KMS-11 (cell line): ENCODE measurements at regions not wholly inside any gene's neighbourhood (a gene's known extent, or its start where the extent isn't known, plus 50 kb on each side); places are given as distances from the start of the nearest gene placed in this dataset.

ENCODE experiments used
- H2AFZ ChIP-seq: fragments of 200-600 bp; sonication (generic); 2 replicates; pipeline ENCODE4 v1.6.1; 2016; ENCODE audit warnings: antibody characterized with exemption, mixed run types, low read depth
- H3K27ac ChIP-seq: fragments of 200-600 bp; sonication (generic); 2 replicates; pipeline ENCODE4 v1.6.1; 2016; ENCODE audit warnings: mild to moderate bottlenecking, mixed run types
- H3K27me3 ChIP-seq: fragments of 200-600 bp; sonication (generic); 2 replicates; pipeline ENCODE4 v1.6.1; 2017; ENCODE audit warnings: mild to moderate bottlenecking, low read depth, mixed run types, moderate library complexity; ENCODE audit not compliant: insufficient read depth
- H3K36me3 ChIP-seq: fragments of 200-600 bp; sonication (generic); 2 replicates; pipeline ENCODE4 v1.6.1; 2017; ENCODE audit warnings: mild to moderate bottlenecking, mixed run types; ENCODE audit not compliant: insufficient read depth
- H3K4me1 ChIP-seq: fragments of 200-600 bp; sonication (generic); 2 replicates; pipeline ENCODE4 v1.6.1; 2016; ENCODE audit warnings: mild to moderate bottlenecking, low read depth, mixed run types; ENCODE audit not compliant: poor library complexity, severe bottlenecking
- H3K4me2 ChIP-seq: fragments of 200-600 bp; sonication (generic); 2 replicates; pipeline ENCODE4 v1.7.0; 2016; ENCODE audit warnings: mild to moderate bottlenecking, mixed run types
- H3K4me3 ChIP-seq: fragments of 200-600 bp; sonication (generic); IDR thresholded peaks from 2 replicates; pipeline ENCODE4 v1.6.1; 2017; ENCODE audit warnings: low read depth, low read length, mixed read lengths; ENCODE audit not compliant: insufficient read depth
- H3K79me2 ChIP-seq: fragments of 200-600 bp; sonication (generic); 2 replicates; pipeline ENCODE4 v1.6.1; 2016; ENCODE audit warnings: low read depth, mixed run types; ENCODE audit not compliant: insufficient read depth
- H3K9ac ChIP-seq: fragments of 200-600 bp; sonication (generic); 2 replicates; pipeline ENCODE4 v1.6.1; 2016; ENCODE audit warnings: mild to moderate bottlenecking, mixed run types
- H4K20me1 ChIP-seq: fragments of 200-600 bp; sonication (generic); 2 replicates; pipeline ENCODE4 v1.6.1; 2016; ENCODE audit warnings: mild to moderate bottlenecking, mixed run types; ENCODE audit not compliant: insufficient read depth
- CTCF ChIP-seq: fragments of 200-600 bp; sonication (generic); conservative IDR thresholded peaks from 2 replicates; pipeline ENCODE4 v1.6.1; 2017; ENCODE audit warnings: low read depth, mild to moderate bottlenecking, antibody characterized with exemption, low read length, moderate library complexity, mixed read lengths

DNA sequence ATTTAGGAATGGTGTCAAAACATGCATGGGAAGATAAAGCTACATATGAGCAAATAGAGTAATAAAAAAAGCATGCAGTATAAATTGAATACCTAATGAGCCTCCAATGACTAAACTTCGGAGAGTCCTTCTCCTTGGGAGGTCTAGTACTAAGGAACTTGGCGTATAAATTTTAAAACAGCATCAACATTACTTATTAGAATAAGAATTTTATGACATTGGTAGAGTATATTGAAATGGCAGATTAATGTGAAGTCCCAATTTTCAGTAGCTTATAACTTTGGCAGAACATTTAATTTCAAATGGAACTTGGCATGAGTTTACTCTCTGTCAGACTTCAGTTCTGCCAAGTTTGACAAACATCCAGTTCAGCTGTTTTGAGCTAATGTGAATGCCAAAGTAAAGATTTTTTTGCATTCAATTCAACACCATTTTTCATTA lies 104.7 kb upstream of the RGS18 start:
- Histone ChIP-seq H3K4me1 (peaks cover 14% of the 10 kb centered on the region), H3K27ac (no peak overlapping the region), H3K27me3 (no peaks in the 10 kb centered on the region), H3K9ac (no peak overlapping the region), H3K4me2 (no peak overlapping the region), H4K20me1 (no peaks in the 10 kb centered on the region), H3K36me3 (no peaks in the 10 kb centered on the region; the same call in 1 of the 2 replicates), H3K4me3 (no peak overlapping the region), H2AFZ (no peak overlapping the region), H3K79me2 (no peaks in the 10 kb centered on the region)
- no peak for TF ChIP-seq CTCF

DNA sequence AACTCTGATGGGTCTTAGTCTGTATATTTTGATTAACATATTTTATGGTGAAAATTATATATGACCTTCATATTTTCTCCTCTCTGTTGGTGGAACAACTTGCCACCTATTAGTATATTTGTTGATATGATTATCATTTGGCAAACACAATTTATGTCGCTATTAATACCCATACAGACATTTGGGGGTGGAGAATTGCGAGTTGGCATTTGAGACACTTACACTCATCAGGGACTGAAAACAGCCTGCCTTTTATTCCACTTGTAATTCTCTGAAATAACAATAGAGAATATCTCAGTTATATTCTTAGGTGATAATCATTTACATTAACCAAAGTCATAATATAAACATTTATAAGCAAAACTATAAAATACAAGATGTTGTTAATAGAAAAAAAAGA lies 100.5 kb upstream of the RGS18 start:
- Histone ChIP-seq H4K20me1 (no peaks in the 10 kb centered on the region), H3K27ac (no peak overlapping the region), H2AFZ (no peak overlapping the region), H3K4me2 (no peak overlapping the region), H3K27me3 (no peaks in the 10 kb centered on the region), H3K4me3 (no peak overlapping the region), H3K79me2 (no peaks in the 10 kb centered on the region), H3K36me3 (no peaks in the 10 kb centered on the region; the same call in 1 of the 2 replicates), H3K9ac (no peak overlapping the region), H3K4me1 (no peaks in the 10 kb centered on the region)
- no peak for TF ChIP-seq CTCF

DNA sequence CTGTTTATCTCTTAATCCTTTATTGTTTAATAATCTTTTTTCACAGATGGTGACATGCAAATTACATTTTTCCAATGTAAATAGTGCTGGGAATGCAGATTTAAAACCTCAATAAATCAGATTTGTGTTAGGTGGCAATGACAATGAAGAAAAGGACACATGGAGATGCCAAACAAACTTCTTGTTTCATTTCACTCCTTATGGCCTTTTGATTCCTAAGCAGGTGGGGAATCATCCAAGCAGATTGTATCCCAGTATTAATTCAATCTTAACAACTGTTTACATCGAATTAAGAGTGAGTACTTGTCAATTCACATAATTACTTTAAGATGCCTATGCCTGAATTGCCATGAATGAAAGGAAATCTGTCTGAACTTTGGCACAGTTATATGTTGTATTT lies 98.9 kb upstream of the RGS18 start:
- Histone ChIP-seq H3K9ac (no peak overlapping the region), H3K4me1 (no peaks in the 10 kb centered on the region), H3K27ac (no peak overlapping the region), H2AFZ (no peak overlapping the region), H4K20me1 (no peaks in the 10 kb centered on the region), H3K4me3 (no peak overlapping the region), H3K36me3 (no peaks in the 10 kb centered on the region; the same call in 1 of the 2 replicates), H3K79me2 (no peaks in the 10 kb centered on the region), H3K27me3 (no peaks in the 10 kb centered on the region), H3K4me2 (no peak overlapping the region)
- TF ChIP-seq CTCF = no peak

- Histone ChIP-seq H3K4me3 (no peak overlapping the region), H3K27me3 (no peaks in the 10 kb centered on the region), H4K20me1 (no peaks in the 10 kb centered on the region), H2AFZ (no peak overlapping the region), H3K4me1 (no peaks in the 10 kb centered on the region), H3K27ac (no peak overlapping the region), H3K36me3 (no peaks in the 10 kb centered on the region; the same call in 1 of the 2 replicates), H3K9ac (no peak overlapping the region), H3K79me2 (no peaks in the 10 kb centered on the region), H3K4me2 (no peak overlapping the region)
- no peak for TF ChIP-seq CTCF
Measured at GRCh38 chr1:192061556-192061955, 96.7 kb upstream of the RGS18 start.
